NCI-H2196 (cell line): ENCODE measurements at regions not wholly inside any gene's neighbourhood (a gene's known extent, or its start where the extent isn't known, plus 50 kb on each side); places are given as distances from the start of the nearest gene placed in this dataset.
A peak's percentile ranks its signal among the peaks of the same experiment; 100 is the strongest.

ENCODE experiments used
- DNase-seq: peaks from one replicate; lab custom pipeline; 2025; ENCODE audit not compliant: unreplicated experiment; lab: John Stamatoyannopoulos, UW

GRCh38 chr2:4464634-4465266 lies 761.4 kb downstream of the DCDC2C start:
- no peak for DNase-seq

- DNase-seq: peak; percentile 1
These were observed 762.3 kb downstream of the DCDC2C start for GRCh38 chr2:4465671-4466070.

DNA sequence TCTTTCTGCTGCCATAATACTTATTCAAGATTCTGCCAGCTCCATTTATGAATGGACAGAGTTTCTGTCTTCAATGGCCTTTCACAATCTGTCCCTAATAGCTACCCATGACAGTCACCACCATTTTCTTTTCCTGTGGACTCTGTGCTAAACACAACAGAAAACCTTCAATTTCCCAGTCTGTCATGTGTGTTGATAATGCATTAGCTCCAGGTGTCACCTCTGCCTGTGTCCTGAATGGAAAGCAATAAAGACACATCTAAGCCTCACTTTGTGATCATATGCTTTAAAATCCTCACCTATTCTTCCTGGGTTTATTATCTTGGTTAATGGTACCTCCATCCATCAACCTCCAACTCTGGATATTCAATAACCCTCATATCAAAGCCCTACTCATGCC lies 772.2 kb downstream of the DCDC2C start:
- DNase-seq: no peak

DNA sequence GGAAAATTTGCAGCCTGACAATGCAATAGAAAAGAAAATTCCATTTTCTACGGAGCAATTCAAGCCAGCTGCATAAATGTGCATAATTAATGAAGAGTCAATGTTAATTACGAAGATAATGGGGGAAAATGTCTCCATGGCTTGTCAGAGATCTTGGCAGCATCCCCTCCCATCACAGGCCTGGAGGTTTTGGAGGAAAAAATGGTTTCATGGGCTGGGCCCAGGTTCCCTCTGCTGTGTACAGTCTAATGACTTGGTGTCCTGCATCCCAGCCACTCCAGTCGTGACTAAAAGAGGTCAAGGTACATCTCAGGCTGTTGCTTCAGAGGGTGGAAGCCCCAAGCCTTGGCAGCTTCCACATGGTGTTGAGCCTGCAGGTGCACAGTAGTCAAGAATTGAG lies 779.7 kb downstream of the DCDC2C start:
- no peak for DNase-seq

DNA sequence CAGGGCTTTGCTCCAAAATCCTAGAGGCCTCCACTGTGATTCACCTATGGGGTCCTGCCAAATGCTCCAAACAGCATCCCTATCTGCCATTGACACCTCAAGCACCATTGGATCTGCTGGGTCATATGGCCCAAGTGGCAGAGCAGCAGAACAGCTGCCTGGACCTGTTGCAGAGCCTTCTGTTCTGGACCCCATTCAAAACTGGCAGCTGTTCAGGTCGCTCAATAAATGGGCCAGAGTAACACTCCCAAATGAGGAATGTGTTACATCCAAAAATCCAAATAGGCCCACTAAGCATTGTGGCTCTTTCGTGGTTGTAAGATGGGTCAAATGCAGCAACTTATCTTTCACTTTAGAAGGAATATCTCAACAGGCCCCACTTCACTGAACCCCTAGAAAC lies 783.6 kb downstream of the DCDC2C start:
- no peak for DNase-seq

DNA sequence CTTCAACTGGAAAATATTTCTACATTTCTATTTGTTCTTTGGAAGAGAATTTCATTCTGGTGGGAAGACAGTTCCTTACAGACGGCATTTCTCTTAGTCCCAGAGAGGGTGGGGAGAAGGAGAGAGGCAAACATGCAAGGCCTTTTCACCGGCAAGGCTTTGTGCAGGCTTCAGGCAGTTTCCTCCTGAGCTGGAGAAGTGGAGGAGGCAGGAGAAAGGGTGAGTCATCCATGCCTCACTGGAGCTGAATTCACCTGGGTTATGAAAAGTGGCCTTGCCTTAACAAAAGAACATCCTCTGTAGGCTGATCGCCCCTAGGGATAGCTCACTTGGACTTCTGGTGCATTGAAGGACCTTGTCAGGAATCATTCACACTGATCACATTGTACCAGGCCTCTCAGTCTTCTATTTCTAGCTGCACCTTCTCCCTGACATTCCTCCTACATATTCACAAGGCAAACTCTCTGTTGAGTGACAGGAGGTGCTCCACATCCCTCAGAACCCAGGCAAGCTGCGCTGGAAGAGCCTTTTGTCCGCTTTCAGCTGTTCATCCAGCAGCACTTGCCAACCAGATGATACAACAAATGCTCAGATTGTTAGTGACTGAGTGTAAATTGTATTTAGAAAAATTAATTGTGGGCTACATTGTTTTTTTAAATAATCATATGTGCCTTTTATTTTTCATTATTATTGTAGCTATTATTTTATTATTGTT lies 796.1 kb downstream of the DCDC2C start:
- no peak for DNase-seq

DNA sequence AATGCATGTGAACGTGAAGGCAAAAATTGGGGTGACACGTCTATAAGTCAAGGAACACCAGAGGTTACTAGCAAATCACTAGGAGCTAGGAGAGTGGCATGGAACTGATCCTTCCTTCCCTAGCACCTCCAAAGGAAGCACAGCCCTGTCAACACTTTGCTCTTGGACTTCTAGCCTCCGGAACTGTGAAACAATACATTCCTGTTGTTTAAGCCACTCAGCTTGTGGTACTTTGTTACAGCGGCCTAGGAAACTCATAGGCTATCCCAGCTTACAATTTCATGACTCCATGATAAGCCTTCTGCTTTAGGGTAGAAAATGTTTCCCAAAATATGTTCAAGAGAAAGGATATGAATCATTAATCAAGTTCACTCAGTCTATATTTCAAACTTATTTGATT lies 798.1 kb downstream of the DCDC2C start:
- no peak for DNase-seq

- DNase-seq: no peak
These were observed 799.0 kb downstream of the DCDC2C start for GRCh38 chr2:4502230-4502843.

GRCh38 chr2:4507661-4508060 lies 804.3 kb downstream of the DCDC2C start:
- no peak for DNase-seq

DNA sequence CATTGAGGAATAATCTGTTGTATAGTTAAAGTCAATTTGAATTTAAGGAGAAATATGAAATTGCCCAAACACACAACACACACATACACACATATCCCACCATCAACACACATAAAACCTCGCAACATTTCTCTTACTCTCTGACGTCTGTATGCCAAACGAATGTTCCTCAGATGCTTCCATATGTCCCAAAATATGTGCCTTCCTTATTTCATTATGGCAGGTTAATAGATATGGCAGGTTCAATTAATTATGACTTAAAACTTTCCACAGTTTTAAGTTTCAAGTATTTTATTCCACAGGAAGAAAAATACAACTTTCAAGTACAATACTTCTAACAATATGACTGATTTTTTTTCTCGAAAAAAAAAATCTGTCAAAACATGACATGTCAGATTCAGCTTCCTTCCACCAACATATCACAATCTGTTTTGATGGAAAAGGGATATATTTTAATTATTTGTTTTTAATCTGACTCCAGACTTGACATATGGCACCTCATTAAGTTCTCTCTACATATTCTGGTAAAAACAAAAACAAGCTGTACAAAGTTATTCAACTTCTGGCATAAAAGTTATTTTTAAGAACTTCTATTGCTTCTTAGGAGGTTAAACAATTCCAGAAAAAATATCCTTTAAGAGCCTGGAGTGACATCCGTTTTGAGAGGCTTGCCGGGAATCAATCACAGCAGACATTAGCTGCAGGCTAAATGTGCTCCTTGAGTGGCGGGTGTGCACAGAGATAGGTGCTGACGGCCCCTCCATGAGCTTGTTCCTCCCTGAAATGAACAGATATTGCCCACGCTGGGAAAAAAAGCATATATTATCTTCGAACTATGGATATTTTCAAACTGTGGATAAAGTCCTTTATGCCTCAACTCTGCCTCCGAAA lies 812.7 kb downstream of the DCDC2C start:
- DNase-seq: no peak

DNA sequence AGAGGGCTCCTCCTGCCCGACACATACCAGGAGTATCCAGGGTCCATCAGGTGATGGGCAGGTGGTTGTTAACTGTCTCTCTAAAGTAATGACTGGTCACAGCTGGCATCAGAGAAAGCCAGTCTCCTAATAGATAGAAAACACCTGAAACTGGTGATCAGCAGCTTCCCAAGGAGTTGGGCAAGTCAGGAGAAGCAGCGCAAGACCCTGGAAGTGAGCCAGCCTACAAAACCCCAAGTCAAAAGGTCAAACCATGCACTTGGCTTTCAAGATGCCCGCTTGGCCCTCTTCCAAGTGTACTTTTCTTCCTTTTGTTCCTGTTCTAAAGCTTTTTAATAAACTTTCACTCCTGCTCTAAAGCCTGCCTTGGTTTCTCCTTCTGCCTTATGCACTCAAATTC lies 815.2 kb downstream of the DCDC2C start:
- no peak for DNase-seq

DNA sequence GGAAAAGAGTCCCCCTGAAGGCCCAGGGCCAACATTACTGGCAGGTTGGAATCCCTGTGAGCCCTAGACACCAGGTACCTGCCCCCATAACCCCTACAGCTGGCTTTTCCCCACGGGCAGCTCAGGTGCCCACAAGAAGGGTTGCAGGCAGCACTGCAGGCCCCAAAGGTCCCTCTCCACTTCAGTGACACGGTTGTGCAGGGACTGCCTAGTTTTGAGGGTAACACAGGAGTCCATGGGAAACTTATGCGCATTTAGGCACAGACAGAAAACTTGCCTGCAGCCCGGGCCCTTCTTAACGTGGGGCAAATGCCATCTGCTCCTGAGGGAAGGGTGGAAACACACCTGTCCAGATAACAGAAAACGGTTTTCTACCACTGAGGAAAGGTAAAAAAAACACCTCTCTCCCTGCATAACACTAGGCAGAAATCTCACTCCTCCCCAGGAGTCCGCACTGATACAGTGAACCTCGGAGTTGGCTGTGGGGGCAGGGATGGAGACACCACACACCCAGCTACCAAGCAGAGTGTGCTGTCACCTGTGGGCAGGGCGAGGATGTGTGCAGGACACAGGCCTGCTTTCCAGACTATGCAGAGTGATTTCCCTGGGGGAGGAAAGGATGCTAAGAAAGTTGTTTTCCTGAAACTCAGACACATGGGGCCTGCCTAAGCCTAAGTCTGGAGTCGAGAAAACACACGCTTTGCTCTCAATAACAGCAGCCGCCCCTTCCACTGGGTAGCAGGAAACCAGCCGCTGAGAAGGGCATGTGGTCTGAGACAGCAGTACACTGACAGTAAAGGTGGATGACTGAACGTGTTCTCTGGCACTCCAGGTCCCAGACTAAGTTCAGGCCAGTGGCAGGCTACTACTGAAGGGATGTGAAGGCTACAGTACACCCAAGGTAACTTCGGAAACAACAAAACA lies 819.4 kb downstream of the DCDC2C start:
- DNase-seq: no peak

DNA sequence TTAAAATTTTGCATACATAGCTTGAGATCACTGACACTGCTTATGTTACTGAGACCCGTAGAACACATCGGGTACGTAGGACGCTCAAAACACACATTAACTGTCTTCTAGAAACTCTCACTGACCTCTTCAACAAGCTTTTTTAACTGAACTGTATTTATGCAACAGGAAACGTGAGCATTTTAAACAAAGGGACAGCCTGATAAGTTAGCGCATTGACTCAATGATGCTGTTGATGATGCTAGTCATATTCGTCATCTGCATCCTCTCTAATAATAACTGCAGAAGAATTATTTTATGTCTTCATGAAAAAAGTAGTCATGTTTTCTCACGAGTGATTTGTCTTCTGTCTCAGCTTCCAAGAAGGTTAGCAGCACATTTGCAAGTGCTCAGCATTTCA lies 824.0 kb downstream of the DCDC2C start:
- no peak for DNase-seq

DNA sequence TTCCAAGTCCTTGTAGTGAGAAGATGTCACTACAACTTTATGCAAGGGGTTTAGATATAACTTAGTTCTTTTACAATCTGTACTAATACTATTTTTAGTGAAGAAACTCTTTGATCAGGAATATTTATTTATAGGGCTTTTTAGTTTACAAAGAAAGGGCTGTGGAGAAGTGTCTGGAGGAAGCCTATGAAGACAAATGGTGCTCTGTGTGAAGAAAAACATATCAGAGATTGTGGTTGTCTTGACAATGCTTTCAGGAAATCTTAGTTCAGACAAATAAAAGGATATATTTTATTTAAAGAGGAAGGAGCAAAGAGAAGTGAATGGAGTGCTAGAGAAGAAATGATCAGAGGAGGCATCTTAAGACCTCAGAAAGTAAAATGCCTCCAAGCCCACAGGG lies 824.9 kb downstream of the DCDC2C start:
- no peak for DNase-seq

DNA sequence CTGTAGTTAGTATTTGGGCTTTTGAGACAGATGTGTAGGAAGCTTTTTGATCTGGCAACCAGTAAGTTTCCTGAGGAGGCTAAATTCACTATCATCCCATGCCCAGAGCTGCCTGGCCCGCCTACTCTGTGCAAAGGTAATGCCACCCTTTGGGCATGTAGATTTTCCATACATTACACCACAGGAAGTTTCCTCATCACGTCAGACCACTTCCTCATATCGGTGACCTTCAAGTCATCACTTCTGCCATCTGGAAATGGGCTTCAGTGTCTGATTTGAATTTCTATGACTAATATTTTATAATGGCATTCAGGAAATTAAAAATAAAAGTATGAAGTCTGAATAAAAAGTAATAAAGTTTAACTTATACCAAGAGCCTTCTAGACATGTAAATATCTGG lies 825.4 kb downstream of the DCDC2C start:
- DNase-seq: no peak

- no peak for DNase-seq
These were observed 826.4 kb downstream of the DCDC2C start for GRCh38 chr2:4529738-4530137.

DNA sequence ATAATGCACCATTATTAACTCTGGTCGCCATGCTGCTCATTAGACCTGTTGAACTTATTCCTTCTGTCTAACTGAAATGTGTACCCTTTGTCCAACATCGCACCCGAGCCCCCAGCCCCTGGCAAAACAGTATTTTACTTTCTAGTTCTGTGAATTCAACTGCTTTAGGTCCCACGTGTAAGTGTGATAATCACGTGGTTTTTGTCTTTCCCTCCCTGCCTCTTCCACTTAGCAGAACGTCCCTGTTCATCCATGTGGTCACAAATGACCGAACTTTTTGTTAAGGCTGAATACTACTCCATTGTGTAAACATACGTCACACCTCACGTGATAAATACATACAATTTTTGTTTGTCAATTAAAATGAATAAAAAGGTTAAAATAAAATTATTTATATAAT lies 826.9 kb downstream of the DCDC2C start:
- no peak for DNase-seq

- no peak for DNase-seq
These were observed 830.4 kb downstream of the DCDC2C start for GRCh38 chr2:4533806-4534205.

- no peak for DNase-seq
These were observed 835.7 kb downstream of the DCDC2C start for GRCh38 chr2:4539121-4539520.

GRCh38 chr2:4549666-4550210 lies 846.4 kb downstream of the DCDC2C start:
- DNase-seq: no peak
